H1 (cell line): ENCODE measurements at regions not wholly inside any gene's neighbourhood (a gene's known extent, or its start where the extent isn't known, plus 50 kb on each side); places are given as distances from the start of the nearest gene placed in this dataset.

Experiments used
- TF ChIP-seq, protein P1 (sequence below), 3 experiments: IDR thresholded peaks; 1 replicate in 2 of 3; 2 replicates in 1 of 3; pipeline versions ENCODE4 v1.5.1 to v1.6.1; 2011; ENCODE audit warnings: low read length in 3 of 3, mild to moderate bottlenecking in 3 of 3, inconsistent platforms in 2 of 3, low read depth in 1 of 3, moderate library complexity in 1 of 3; ENCODE audit not compliant: insufficient read depth in 1 of 3; ENCODE audit errors: control extremely low read depth in 1 of 3

DNA sequence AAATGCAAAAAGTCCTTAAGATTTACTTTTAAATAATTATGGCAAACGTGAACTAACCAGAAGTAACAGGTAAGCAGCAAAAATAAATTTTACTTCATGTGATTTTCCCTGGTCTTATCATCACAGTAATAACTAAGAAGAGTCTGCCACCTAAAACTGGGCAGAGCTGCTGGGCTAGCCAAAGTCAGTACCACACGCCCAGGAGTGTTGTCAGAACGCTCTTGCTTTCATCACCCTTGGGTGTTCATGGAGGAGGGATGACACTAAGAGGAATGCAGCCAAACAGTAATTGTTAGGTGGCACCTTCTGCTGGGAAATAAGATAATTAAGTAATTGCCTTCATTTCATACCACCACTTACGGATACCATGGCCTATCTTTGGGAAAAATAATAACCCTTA, 92.0 kb upstream of the NEUROD1 start (continued):
- TF ChIP-seq, protein P1, sequence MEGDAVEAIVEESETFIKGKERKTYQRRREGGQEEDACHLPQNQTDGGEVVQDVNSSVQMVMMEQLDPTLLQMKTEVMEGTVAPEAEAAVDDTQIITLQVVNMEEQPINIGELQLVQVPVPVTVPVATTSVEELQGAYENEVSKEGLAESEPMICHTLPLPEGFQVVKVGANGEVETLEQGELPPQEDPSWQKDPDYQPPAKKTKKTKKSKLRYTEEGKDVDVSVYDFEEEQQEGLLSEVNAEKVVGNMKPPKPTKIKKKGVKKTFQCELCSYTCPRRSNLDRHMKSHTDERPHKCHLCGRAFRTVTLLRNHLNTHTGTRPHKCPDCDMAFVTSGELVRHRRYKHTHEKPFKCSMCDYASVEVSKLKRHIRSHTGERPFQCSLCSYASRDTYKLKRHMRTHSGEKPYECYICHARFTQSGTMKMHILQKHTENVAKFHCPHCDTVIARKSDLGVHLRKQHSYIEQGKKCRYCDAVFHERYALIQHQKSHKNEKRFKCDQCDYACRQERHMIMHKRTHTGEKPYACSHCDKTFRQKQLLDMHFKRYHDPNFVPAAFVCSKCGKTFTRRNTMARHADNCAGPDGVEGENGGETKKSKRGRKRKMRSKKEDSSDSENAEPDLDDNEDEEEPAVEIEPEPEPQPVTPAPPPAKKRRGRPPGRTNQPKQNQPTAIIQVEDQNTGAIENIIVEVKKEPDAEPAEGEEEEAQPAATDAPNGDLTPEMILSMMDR (IDR thresholded peaks at IDR 0.05; ENCODE audit: control extremely low read depth in 1 of 3, insufficient read depth in 1 of 3, low read depth in 1 of 3, low read length in 3 of 3) = no peak
- TF ChIP-seq, all 59 proteins: peak for 0
